Naive thymus-derived CD8-positive, alpha-beta T cell (primary cell): ENCODE measurements at regions not wholly inside any gene's neighbourhood (a gene's known extent, or its start where the extent isn't known, plus 50 kb on each side); places are given as distances from the start of the nearest gene placed in this dataset.
"Not testable (repeated sequence)": the region's sequence is repeated elsewhere in the genome, so short reads cannot be mapped to it uniquely, and the experiment has no call there.

Experiments used
- ATAC-seq, 2 donors: fragments of 150-1000 bp; cut with Tn5 transposase in 1 of 2; sonication (Bioruptor Pico), chemical (Tn5 transposase) in 1 of 2; 1 replicate in 1 of 2; 2 replicates in 1 of 2; pipeline ENCODE4 v1.10.0; 2021; ENCODE audit warnings: mild to moderate bottlenecking in 2 of 2, moderate library complexity in 2 of 2
- POLR2A ChIA-PET: fragments of 350-600 bp; sonication (Branson Sonifier 250); formaldehyde crosslinking; loops from one replicate; lab custom pipeline; 2021; ENCODE audit warnings: antibody characterized with exemption; lab: Charles Lee
- DNase-seq, 10 donors: peaks; one replicate each; pipeline versions ENCODE4 v3.0.0 to v3.0.0-alpha.2; 2020 to 2022
- H3K27ac Mint-ChIP-seq, 10 donors: one replicate each; pipeline ENCODE4 v1.8.0; 2020 to 2022; ENCODE audit warnings: mild to moderate bottlenecking in 10 of 10, mixed read lengths in 10 of 10, moderate library complexity in 4 of 10, inconsistent platforms in 1 of 10
- H3K27me3 Mint-ChIP-seq, 5 donors: one replicate each; pipeline ENCODE4 v1.8.0; 2021 to 2022; ENCODE audit warnings: mixed read lengths in 5 of 5
- H3K36me3 Mint-ChIP-seq, 3 donors: one replicate each; pipeline ENCODE4 v1.8.0; 2020 to 2022; ENCODE audit warnings: mixed read lengths in 3 of 3, mild to moderate bottlenecking in 2 of 3, inconsistent platforms in 1 of 3
- H3K4me1 Mint-ChIP-seq, 4 donors: one replicate each; pipeline ENCODE4 v1.8.0; 2021 to 2022; ENCODE audit warnings: mixed read lengths in 4 of 4
- H3K4me3 Mint-ChIP-seq, 10 donors: one replicate each; pipeline ENCODE4 v1.8.0; 2020 to 2022; ENCODE audit warnings: mild to moderate bottlenecking in 10 of 10, mixed read lengths in 10 of 10, moderate library complexity in 6 of 10, inconsistent platforms in 1 of 10
- H3K9me3 Mint-ChIP-seq, 9 donors: one replicate each; pipeline ENCODE4 v1.8.0; 2020 to 2022; ENCODE audit warnings: mixed read lengths in 9 of 9, mild to moderate bottlenecking in 3 of 9, inconsistent platforms in 1 of 9, moderate library complexity in 1 of 9

DNA sequence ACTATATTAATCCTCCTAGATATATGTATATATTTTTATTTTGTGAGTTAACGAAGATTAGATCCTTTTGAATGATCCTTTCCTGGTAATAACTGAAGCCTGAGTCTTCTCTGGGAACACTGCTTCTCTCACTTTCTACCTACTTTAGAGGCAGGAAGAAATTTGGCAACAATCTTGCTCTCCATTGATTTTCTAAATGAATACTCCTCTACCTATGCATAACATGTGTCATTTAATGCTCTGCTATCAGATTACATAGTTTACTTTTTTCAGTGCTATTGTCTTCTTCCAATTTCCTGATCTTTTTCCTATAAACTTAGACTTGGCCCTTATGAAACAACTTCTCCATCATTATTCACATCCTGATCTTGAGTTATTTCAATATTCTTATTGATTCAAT is 60.4 kb upstream of the PDHA2 start:
- Mint-ChIP-seq H3K27me3 (no peaks in the 10 kb centered on the region), H3K4me1 (no peaks in the 10 kb centered on the region), H3K36me3 (peaks cover 0 to 4% (median 0%) of the 10 kb centered on the region in 3 donors), H3K27ac (no peak overlapping the region), H3K9me3 (peaks cover 0 to 16% (median 4%) of the 10 kb centered on the region in 9 donors), H3K4me3 (no peak overlapping the region)
- DNase-seq (no peak), ATAC-seq (no peak)
- POLR2A ChIA-PET, result no interaction called here

DNA sequence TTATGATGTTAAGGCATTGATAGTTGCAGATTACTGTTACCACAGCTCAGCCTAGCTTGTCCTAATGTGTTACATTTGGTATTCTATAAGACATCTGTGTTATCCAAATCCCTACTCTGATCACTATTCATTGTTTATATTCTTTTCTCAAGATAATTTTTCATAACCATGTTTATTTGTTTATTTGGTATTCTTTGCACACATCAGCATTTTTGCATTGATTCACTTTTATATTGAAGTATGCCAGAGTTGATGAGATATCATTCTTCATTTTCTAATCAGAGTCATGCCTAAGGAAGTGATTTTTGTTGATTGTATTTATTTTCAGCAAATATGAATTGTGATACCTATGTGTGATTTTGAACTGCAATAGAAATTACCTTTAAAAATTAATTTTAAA is 61.2 kb upstream of the PDHA2 start:
- Mint-ChIP-seq H3K36me3 (peaks cover 0 to 4% (median 0%) of the 10 kb centered on the region in 3 donors), H3K4me1 (no peaks in the 10 kb centered on the region), H3K27ac (no peak overlapping the region), H3K27me3 (no peaks in the 10 kb centered on the region), H3K4me3 (no peak overlapping the region), H3K9me3 (peaks cover 0 to 21% (median 4%) of the 10 kb centered on the region in 9 donors)
- POLR2A ChIA-PET, result no interaction called here
- DNase-seq (no peak), ATAC-seq (no peak)

DNA sequence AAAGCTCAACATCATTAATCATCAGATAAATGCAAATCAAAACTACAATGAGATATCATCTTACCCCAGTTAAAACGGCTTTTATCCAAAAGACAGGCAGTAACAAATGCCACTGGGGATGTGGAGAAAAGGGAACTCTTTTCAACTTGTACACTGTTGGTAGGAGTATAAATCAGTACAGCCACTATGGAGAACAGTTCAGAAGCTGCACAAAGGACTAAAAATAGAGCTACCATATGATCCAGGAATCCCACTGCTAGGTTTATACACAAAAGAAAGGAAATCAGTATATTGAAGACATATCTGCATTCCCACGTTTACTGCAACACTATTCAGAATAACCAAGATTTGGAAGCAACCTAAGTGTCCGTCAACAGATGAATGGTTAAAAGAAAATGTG is 69.3 kb upstream of the PDHA2 start:
- ATAC-seq, H3K4me1 Mint-ChIP-seq, H3K27me3 Mint-ChIP-seq, H3K4me3 Mint-ChIP-seq, DNase-seq, H3K27ac Mint-ChIP-seq, POLR2A ChIA-PET, H3K36me3 Mint-ChIP-seq: not testable (repeated sequence)
- peaks cover 0 to 26% (median 5%) of the 10 kb centered on the region in 9 donors for H3K9me3 Mint-ChIP-seq

DNA sequence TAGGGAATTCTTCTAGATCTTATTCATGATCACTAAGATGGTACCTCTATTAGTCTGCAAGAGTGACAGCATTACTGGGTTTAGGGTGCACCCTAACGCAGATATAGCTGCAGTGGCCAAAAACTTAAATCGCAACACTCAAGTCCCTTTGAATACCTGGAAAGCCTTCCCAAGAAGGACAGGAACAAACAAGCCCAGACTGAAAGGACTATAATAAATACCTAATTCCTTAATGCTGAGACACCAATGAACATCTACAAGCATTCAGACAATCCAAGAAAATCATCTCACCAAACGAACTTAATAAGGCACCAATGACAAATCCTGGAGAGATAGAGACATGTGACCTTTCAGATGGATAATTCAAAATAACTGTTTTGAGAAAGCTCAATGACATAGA is 74.9 kb upstream of the PDHA2 start:
- H3K27me3 Mint-ChIP-seq, result peaks cover 0 to 4% (median 0%) of the 10 kb centered on the region in 5 donors
- H3K27ac Mint-ChIP-seq, result no peak overlapping the region
- H3K4me1 Mint-ChIP-seq, result no peaks in the 10 kb centered on the region
- peaks cover 0 to 13% (median 4%) of the 10 kb centered on the region in 9 donors for H3K9me3 Mint-ChIP-seq
- no peak overlapping the region for H3K4me3 Mint-ChIP-seq
- no peak for DNase-seq
- ATAC-seq, result no peak
- no peaks in the 10 kb centered on the region for H3K36me3 Mint-ChIP-seq
- POLR2A ChIA-PET, result no interaction called here

DNA sequence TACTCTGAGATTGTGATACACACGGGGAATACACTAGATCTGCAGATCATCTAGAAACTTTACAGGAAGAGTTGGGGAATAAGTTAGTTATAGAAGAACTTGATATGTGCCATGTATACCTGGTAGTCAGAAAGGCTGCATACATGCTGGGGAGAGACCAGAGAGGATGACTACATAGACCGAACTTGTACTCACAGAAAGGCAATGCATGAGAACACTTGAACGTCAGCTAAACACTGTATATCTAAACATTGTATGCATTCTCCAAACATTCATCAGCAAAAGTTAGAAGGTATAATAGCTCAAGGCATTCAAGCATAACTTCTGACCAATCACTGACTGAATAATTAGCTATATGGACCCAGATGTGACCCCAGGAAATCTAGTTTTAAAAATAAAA is 78.0 kb upstream of the PDHA2 start:
- Mint-ChIP-seq H3K4me3 (no peak overlapping the region), H3K4me1 (peaks cover 0 to 2% (median 0%) of the 10 kb centered on the region in 4 donors), H3K27ac (no peak overlapping the region), H3K9me3 (peaks cover 0 to 13% (median 4%) of the 10 kb centered on the region in 9 donors), H3K36me3 (no peaks in the 10 kb centered on the region), H3K27me3 (peaks cover 0 to 4% (median 0%) of the 10 kb centered on the region in 5 donors)
- DNase-seq, result no peak
- POLR2A ChIA-PET, result no interaction called here
- ATAC-seq, result no peak

DNA sequence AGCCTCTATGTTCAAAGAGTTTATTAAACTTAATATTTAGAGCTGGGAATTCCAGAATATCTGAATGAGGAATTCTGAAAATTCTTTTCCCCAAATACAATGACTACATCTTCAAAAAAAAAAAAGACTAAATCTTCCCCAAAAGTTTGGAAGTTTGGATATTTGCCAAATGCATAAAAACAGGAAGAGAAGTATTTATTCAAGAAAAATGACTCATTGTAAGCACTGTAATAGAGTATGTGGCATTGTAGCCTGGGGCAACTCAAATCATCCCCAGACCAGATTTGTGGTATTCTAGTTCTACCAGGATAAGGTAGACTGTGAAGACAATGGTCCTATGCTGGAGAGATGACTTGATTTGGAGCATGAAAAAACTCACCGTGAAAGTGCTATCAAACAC is 78.5 kb upstream of the PDHA2 start:
- DNase-seq, result no peak
- no peak for ATAC-seq
- H3K4me1 Mint-ChIP-seq, result peaks cover 0 to 2% (median 0%) of the 10 kb centered on the region in 4 donors
- no peak overlapping the region for H3K4me3 Mint-ChIP-seq
- H3K36me3 Mint-ChIP-seq, result no peaks in the 10 kb centered on the region
- H3K27ac Mint-ChIP-seq, result no peak overlapping the region
- POLR2A ChIA-PET, result no interaction called here
- H3K9me3 Mint-ChIP-seq, result peaks cover 0 to 13% (median 4%) of the 10 kb centered on the region in 9 donors
- H3K27me3 Mint-ChIP-seq, result peaks cover 0 to 4% (median 0%) of the 10 kb centered on the region in 5 donors

DNA sequence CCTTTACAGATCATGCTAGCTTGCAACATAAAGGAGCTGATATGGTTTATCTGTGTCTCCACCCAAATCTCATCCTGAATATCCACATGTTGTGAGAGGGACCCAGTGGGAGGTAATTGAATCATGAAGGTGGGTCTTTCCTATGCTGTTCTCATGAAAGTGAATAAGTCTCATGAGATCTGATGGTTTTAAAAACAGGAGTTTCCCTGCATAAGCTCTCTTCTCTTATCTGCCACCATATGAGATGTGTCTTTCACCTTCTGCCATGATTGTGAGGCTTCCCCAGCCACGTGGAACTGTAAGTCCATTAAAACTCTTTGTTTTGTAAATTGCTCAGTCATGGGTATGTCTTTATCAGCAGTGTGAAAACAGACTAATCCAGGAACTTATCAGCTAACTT is 79.2 kb upstream of the PDHA2 start:
- H3K36me3 Mint-ChIP-seq, H3K9me3 Mint-ChIP-seq, H3K27ac Mint-ChIP-seq, DNase-seq, H3K4me1 Mint-ChIP-seq, H3K4me3 Mint-ChIP-seq, ATAC-seq, POLR2A ChIA-PET, H3K27me3 Mint-ChIP-seq: not testable (repeated sequence)

DNA sequence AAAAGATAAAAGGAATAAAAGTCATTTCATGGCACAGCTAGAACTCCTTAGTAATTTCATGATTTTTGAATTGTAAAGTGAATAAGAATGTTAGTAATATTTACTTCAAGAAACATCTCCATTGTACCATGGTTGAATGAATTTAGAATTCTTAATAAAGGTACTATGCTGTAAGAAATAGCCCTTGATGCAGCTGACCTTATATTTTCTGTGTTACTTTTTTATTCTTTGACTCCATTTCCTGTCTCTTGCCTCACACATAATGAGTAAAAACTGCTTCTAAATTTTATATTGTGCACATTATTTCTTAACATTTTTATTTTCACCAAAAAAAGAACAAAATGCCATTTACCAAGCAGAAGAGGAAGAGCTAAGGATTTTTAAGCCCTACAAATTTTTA is 81.9 kb upstream of the PDHA2 start:
- ATAC-seq, result no peak
- Mint-ChIP-seq H3K27me3 (peaks cover 0 to 5% (median 1%) of the 10 kb centered on the region in 5 donors), H3K9me3 (peaks cover 0 to 15% (median 0%) of the 10 kb centered on the region in 9 donors), H3K36me3 (no peaks in the 10 kb centered on the region), H3K4me1 (peaks cover 0 to 2% (median 0%) of the 10 kb centered on the region in 4 donors), H3K4me3 (no peak overlapping the region), H3K27ac (no peak overlapping the region)
- POLR2A ChIA-PET, result no interaction called here
- DNase-seq, result no peak

DNA sequence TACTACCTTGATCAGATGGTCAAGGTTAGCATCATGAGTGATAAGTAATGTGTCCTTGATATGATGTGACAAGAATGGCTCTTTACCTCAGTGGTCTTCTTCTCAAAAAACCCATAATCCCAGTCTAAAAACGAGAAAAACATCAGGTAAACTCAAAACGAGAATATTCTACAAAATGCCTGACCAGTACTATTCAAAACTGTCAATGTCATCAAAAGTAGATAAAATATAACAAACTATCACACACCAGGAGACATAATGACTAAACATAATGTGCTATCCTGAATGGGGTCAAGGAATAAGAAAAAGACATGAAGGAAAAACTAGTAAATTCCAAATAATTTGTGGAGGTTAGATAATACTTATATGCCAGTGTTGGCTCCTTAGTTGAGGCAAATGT is 85.2 kb upstream of the PDHA2 start:
- peaks cover 0 to 7% (median 0%) of the 10 kb centered on the region in 5 donors for H3K27me3 Mint-ChIP-seq
- H3K36me3 Mint-ChIP-seq, result no peaks in the 10 kb centered on the region
- peaks cover 0 to 2% (median 0%) of the 10 kb centered on the region in 4 donors for H3K4me1 Mint-ChIP-seq
- no peak overlapping the region for H3K4me3 Mint-ChIP-seq
- no peak for ATAC-seq
- peaks cover 0 to 19% (median 0%) of the 10 kb centered on the region in 9 donors for H3K9me3 Mint-ChIP-seq
- POLR2A ChIA-PET, result no interaction called here
- DNase-seq, result no peak
- no peak overlapping the region for H3K27ac Mint-ChIP-seq

DNA sequence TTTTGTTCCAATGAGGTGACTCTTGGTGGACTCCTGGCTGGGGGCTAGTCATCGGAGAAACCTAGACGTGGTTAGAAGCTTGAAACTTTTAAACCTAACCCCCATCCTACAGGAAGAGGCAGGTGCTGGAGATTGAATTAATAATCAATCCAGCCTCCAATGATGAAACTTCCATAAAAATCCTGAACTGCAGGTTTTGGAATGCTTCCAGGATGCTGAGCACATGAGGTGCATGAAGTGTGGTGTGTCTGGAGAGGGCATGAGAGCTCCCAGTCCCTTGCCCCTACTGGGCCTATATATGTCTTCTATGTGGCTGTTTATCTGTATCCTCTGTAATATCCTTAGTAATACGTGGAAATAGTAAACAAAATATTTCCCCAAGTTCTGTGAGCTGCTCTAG is 90.7 kb upstream of the PDHA2 start:
- POLR2A ChIA-PET, result no interaction called here
- peaks cover 0 to 16% (median 3%) of the 10 kb centered on the region in 9 donors for H3K9me3 Mint-ChIP-seq
- H3K27ac Mint-ChIP-seq, result no peak overlapping the region
- no peak overlapping the region for H3K4me3 Mint-ChIP-seq
- ATAC-seq (no peak), DNase-seq (no peak)
- H3K36me3 Mint-ChIP-seq, result no peaks in the 10 kb centered on the region
- no peaks in the 10 kb centered on the region for H3K4me1 Mint-ChIP-seq
- peaks cover 0 to 11% (median 0%) of the 10 kb centered on the region in 5 donors for H3K27me3 Mint-ChIP-seq

DNA sequence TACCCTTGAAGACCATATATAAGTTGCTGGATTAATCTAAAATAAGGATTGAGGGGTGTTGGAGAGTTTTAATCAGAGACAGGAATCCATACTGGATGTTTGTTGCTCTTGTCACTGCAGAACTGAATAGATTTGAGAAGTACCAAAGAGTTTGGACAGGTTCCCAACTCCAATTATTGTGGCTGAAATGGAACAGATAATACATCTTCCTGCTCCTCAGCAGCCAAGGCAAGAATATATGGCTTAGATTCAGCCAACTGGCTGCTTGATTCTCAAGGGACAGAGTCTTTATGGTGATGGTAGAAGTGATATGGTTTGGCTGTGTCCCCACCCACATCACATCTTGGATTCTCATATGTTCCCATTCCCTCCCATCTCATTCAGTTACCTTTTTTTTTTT is 97.0 kb upstream of the PDHA2 start:
- Mint-ChIP-seq H3K9me3 (peaks cover 0 to 22% (median 4%) of the 10 kb centered on the region in 9 donors), H3K27me3 (peaks cover 0 to 11% (median 0%) of the 10 kb centered on the region in 5 donors), H3K4me1 (no peaks in the 10 kb centered on the region), H3K36me3 (peaks cover 0 to 5% (median 0%) of the 10 kb centered on the region in 3 donors), H3K4me3 (no peak overlapping the region), H3K27ac (no peak overlapping the region)
- ATAC-seq (no peak), DNase-seq (no peak)
- POLR2A ChIA-PET, result no interaction called here

DNA sequence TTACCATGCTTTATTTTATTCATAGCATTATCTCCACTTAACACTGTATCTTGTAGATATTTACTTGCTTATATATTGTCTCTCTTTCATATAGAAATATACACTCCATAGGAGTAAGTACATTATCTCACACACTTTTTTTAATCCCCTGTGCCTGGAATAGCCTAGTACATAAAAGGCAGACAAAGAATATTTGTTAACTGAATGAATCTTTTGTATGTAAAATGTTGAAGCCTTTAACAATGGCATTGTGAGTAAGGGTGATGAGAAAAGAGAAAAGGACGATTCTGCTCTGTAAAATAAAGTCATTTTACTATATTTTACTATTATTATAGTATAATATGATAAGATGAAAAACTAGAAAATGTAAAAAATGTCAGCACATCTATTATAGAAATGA is 97.7 kb upstream of the PDHA2 start:
- no peak for DNase-seq
- Mint-ChIP-seq H3K4me3 (no peak overlapping the region), H3K36me3 (peaks cover 0 to 5% (median 0%) of the 10 kb centered on the region in 3 donors), H3K27me3 (peaks cover 0 to 11% (median 0%) of the 10 kb centered on the region in 5 donors), H3K27ac (no peak overlapping the region), H3K4me1 (no peaks in the 10 kb centered on the region), H3K9me3 (peaks cover 0 to 22% (median 4%) of the 10 kb centered on the region in 9 donors)
- POLR2A ChIA-PET, result no interaction called here
- ATAC-seq, result no peak

DNA sequence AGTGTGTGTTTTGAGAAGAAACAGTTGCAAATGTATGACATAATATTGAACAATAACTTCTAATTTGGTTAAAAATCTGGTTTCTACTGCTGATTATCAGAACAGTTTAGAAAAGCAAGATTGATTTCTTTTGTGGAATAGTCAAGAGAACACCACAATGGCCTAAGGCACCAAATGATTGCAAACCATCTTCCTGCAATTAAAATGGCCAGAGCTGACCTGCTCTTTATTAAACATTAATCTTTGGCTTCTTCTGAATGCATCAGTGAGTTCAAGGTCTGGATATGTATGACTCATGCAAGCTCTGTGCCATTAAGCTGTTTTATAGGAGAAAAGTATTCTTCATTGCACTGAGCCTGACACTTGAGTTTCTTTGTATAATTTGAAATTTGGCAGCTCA is 107.8 kb upstream of the PDHA2 start:
- no peak for ATAC-seq
- no peaks in the 10 kb centered on the region for H3K4me1 Mint-ChIP-seq

DNA sequence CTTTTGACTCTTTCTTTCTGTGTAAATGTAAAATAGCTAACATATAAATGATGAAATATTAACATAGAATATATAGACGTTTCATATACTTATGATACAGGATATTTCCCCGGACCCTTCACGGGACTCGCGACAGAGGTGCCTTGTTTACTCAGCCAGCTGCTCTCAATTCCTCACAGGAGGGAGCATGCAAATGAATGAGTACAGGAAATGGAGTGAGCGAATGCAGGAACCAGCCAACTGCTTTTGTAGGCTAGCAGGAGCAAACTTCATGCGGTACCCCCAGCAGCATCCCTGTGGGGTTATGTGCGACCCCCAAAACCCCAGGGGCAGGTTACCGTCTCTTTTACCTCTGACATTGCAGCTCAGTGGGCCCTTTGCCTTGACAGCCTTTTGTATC is 110.3 kb upstream of the PDHA2 start:
- H3K27me3 Mint-ChIP-seq, result peaks cover 0 to 3% (median 0%) of the 10 kb centered on the region in 5 donors
- no peaks in the 10 kb centered on the region for H3K4me1 Mint-ChIP-seq
- DNase-seq (no peak), ATAC-seq (no peak)
- POLR2A ChIA-PET, result no interaction called here
- H3K4me3 Mint-ChIP-seq, result no peak overlapping the region
- peaks cover 0 to 3% (median 0%) of the 10 kb centered on the region in 9 donors for H3K9me3 Mint-ChIP-seq
- no peak overlapping the region for H3K27ac Mint-ChIP-seq
- no peaks in the 10 kb centered on the region for H3K36me3 Mint-ChIP-seq

More for the DNA sequence above, 107.8 kb upstream of the PDHA2 start:
- Mint-ChIP-seq H3K9me3 (peaks cover 0 to 2% (median 0%) of the 10 kb centered on the region in 9 donors), H3K36me3 (no peaks in the 10 kb centered on the region), H3K27me3 (peaks cover 0 to 3% (median 0%) of the 10 kb centered on the region in 5 donors), H3K4me3 (no peak overlapping the region), H3K27ac (no peak overlapping the region)
- POLR2A ChIA-PET, result no interaction called here
- no peak for DNase-seq
